Smooth muscle cell (in vitro differentiated cells): ENCODE measurements at regions not wholly inside any gene's neighbourhood (a gene's known extent, or its start where the extent isn't known, plus 50 kb on each side); places are given as distances from the start of the nearest gene placed in this dataset.

Experiments
- DNase-seq: peaks from one replicate; lab custom pipeline; 2025; ENCODE audit not compliant: unreplicated experiment; lab: John Stamatoyannopoulos, UW
- H2AFZ ChIP-seq: fragments of 200-600 bp; sonication (generic); 2 replicates; pipeline ENCODE4 v1.6.0; 2016; ENCODE audit warnings: antibody characterized with exemption, low read depth, mild to moderate bottlenecking
- H3F3A ChIP-seq: fragments of 200-600 bp; sonication (generic); 2 replicates; pipeline ENCODE4 v1.6.0; 2017; ENCODE audit warnings: antibody characterized with exemption, low read depth
- H3K27ac ChIP-seq: fragments of 200-600 bp; sonication (generic); 2 replicates; pipeline ENCODE4 v1.5.1; 2016; ENCODE audit warnings: low read depth, mild to moderate bottlenecking
- H3K27me3 ChIP-seq: fragments of 200-600 bp; sonication (generic); 2 replicates; pipeline ENCODE4 v1.6.1; 2016; ENCODE audit warnings: low read depth, mild to moderate bottlenecking
- H3K36me3 ChIP-seq: fragments of 200-600 bp; sonication (generic); 2 replicates; pipeline ENCODE4 v1.5.1; 2016; ENCODE audit warnings: low read depth
- H3K4me1 ChIP-seq: fragments of 200-600 bp; sonication (generic); 2 replicates; pipeline ENCODE4 v1.5.1; 2016; ENCODE audit warnings: low read depth
- H3K4me2 ChIP-seq: fragments of 200-600 bp; sonication (generic); 2 replicates; pipeline ENCODE4 v1.6.0; 2016; ENCODE audit warnings: mild to moderate bottlenecking
- H3K4me3 ChIP-seq: fragments of 200-600 bp; sonication (generic); 2 replicates; pipeline ENCODE4 v1.5.1; 2016; ENCODE audit warnings: mild to moderate bottlenecking
- H3K79me2 ChIP-seq: fragments of 200-600 bp; sonication (generic); 2 replicates; pipeline ENCODE4 v1.6.0; 2016; ENCODE audit warnings: low read depth, mild to moderate bottlenecking
- H3K9ac ChIP-seq: fragments of 200-600 bp; sonication (generic); 2 replicates; pipeline ENCODE4 v1.6.0; 2016; ENCODE audit warnings: low read depth
- H3K9me3 ChIP-seq: fragments of 200-600 bp; sonication (generic); replicated peaks from 2 replicates; pipeline ENCODE4 v1.5.1; 2016; ENCODE audit warnings: low read depth
- H4K20me1 ChIP-seq: fragments of 200-600 bp; sonication (generic); 2 replicates; pipeline ENCODE4 v1.6.0; 2016; ENCODE audit warnings: low read depth
- CTCF ChIP-seq: fragments of 200-600 bp; sonication (generic); IDR thresholded peaks from 2 replicates; pipeline ENCODE4 v1.5.1; 2017; ENCODE audit warnings: borderline replicate concordance, mild to moderate bottlenecking, antibody characterized with exemption; ENCODE audit not compliant: insufficient read depth, poor library complexity, severe bottlenecking
- WGBS: methylation state at CpG from one replicate; pipeline ENCODE4 v1.1.7; 2016; ENCODE audit warnings: low lambda C conversion rate; 5-methylcytosine and 5-hydroxymethylcytosine counted together

GRCh38 chr13:106337096-106337850 lies 198.2 kb downstream of the EFNB2 start:
- Histone ChIP-seq H3K36me3 (peaks cover 6% of the 10 kb centered on the region), H3K9ac (no peak overlapping the region), H3K4me3 (no peak overlapping the region), H3K4me1 (peaks cover 6% of the 10 kb centered on the region), H4K20me1 (no peaks in the 10 kb centered on the region), H3K79me2 (no peaks in the 10 kb centered on the region), H3K9me3 (no peaks in the 10 kb centered on the region), H3K4me2 (no peak overlapping the region), H3K27me3 (no peaks in the 10 kb centered on the region), H3K27ac (no peak overlapping the region), H3F3A (no peaks in the 10 kb centered on the region), H2AFZ (no peak overlapping the region)
- TF ChIP-seq CTCF, result no peak
- no peak for DNase-seq
- 69% methylated on average over 7 of the region's 7 CpGs for WGBS

- Histone ChIP-seq H3K27me3 (no peaks in the 10 kb centered on the region), H3K4me1 (peaks cover 6% of the 10 kb centered on the region), H3K36me3 (peaks cover 6% of the 10 kb centered on the region), H3K4me3 (no peak overlapping the region), H2AFZ (no peak overlapping the region), H3F3A (no peaks in the 10 kb centered on the region), H3K9me3 (no peaks in the 10 kb centered on the region), H3K9ac (no peak overlapping the region), H3K27ac (no peak overlapping the region), H3K79me2 (no peaks in the 10 kb centered on the region), H4K20me1 (no peaks in the 10 kb centered on the region), H3K4me2 (no peak overlapping the region)
- no peak for DNase-seq
- TF ChIP-seq CTCF, result no peak
- WGBS, result 96% methylated on average over 7 of the region's 7 CpGs
Measured at GRCh38 chr13:106336668-106337067, 198.8 kb downstream of the EFNB2 start.

GRCh38 chr13:106332621-106333020 lies 202.8 kb downstream of the EFNB2 start:
- Histone ChIP-seq H3K4me1 (peaks cover 6% of the 10 kb centered on the region), H3F3A (no peaks in the 10 kb centered on the region), H3K4me3 (no peak overlapping the region), H4K20me1 (no peaks in the 10 kb centered on the region), H3K4me2 (no peak overlapping the region), H3K27me3 (no peaks in the 10 kb centered on the region), H3K9ac (no peak overlapping the region), H3K79me2 (no peaks in the 10 kb centered on the region), H3K36me3 (no peaks in the 10 kb centered on the region), H3K9me3 (no peaks in the 10 kb centered on the region), H2AFZ (no peak overlapping the region), H3K27ac (no peak overlapping the region)
- WGBS, result 84% methylated on average over 4 of the region's 4 CpGs
- DNase-seq, result no peak
- TF ChIP-seq CTCF, result no peak

- no peak overlapping the region for H3K4me2 ChIP-seq
- H3K27ac ChIP-seq, result no peak overlapping the region
- H3K27me3 ChIP-seq, result no peaks in the 10 kb centered on the region
- no peaks in the 10 kb centered on the region for H3F3A ChIP-seq
- H2AFZ ChIP-seq, result no peak overlapping the region
- no peaks in the 10 kb centered on the region for H3K9me3 ChIP-seq
- H3K36me3 ChIP-seq, result no peaks in the 10 kb centered on the region
- H3K9ac ChIP-seq, result no peak overlapping the region
- peaks cover 6% of the 10 kb centered on the region for H3K4me1 ChIP-seq
- 93% methylated on average over 4 of the region's 4 CpGs for WGBS
- H3K4me3 ChIP-seq, result no peak overlapping the region
- no peak for TF ChIP-seq CTCF
- DNase-seq, result no peak
- no peaks in the 10 kb centered on the region for H4K20me1 ChIP-seq
- no peaks in the 10 kb centered on the region for H3K79me2 ChIP-seq
Measured at GRCh38 chr13:106331116-106331515, 204.3 kb downstream of the EFNB2 start.
